DOHH2 (cell line): ENCODE measurements at regions not wholly inside any gene's neighbourhood (a gene's known extent, or its start where the extent isn't known, plus 50 kb on each side); places are given as distances from the start of the nearest gene placed in this dataset.

Experiments
- CTCF ChIP-seq: fragments of 200-600 bp; sonication (generic); IDR thresholded peaks from one replicate; pipeline ENCODE4 v1.5.1; 2014; ENCODE audit warnings: antibody characterized with exemption, mild to moderate bottlenecking, low read depth, low read length; ENCODE audit not compliant: poor library complexity, severe bottlenecking
- EZH2phosphoT487 ChIP-seq: fragments of 200-600 bp; sonication (generic); IDR thresholded peaks from 2 replicates; pipeline ENCODE4 v1.6.1; 2017; ENCODE audit warnings: borderline replicate concordance, mild to moderate bottlenecking, antibody characterized with exemption, low read length, moderate library complexity, mixed read lengths

- TF ChIP-seq CTCF, result no peak
- no peak for TF ChIP-seq EZH2phosphoT487
These were observed 163.3 kb upstream of the SHISA6 start for GRCh38 chr17:11077673-11078072.
